ENCODE measurements at regions not wholly inside any gene's neighbourhood (a gene's known extent, or its start where the extent isn't known, plus 50 kb on each side); places are given as distances from the start of the nearest gene placed in this dataset.

DNA sequence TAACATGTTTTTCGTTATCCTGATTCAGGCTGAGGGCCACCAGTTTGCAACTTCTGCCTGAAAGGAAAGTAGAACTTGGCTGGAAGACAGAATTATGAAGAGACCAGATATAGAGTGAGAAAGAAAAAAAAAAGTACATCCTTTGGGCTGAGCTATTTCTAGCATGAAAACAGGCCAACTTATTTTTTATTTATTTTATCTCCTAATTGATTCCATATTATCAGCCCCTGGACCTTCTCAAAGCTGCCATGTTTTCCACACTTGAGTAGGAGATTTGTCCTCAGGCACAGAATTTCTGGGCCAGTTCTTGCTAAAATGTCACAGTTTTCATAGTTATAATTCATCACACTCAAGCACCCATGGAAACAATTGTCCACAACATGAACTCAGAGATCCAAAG, 586.8 kb upstream of the CNTNAP5 start:
- TF ChIP-seq POLR2A (IDR thresholded peaks at IDR 0.05) (no peak), CTCF (IDR thresholded peaks at IDR 0.05) (no peak)
